GM12872 (cell line): ENCODE measurements at regions not wholly inside any gene's neighbourhood (a gene's known extent, or its start where the extent isn't known, plus 50 kb on each side); places are given as distances from the start of the nearest gene placed in this dataset.

ENCODE experiments used
- TF ChIP-seq, protein P1 (sequence below): IDR thresholded peaks from 3 replicates; pipeline ENCODE4 v1.5.1; 2011; ENCODE audit warnings: low read depth, mild to moderate bottlenecking, low read length, moderate library complexity; ENCODE audit not compliant: insufficient read depth

DNA sequence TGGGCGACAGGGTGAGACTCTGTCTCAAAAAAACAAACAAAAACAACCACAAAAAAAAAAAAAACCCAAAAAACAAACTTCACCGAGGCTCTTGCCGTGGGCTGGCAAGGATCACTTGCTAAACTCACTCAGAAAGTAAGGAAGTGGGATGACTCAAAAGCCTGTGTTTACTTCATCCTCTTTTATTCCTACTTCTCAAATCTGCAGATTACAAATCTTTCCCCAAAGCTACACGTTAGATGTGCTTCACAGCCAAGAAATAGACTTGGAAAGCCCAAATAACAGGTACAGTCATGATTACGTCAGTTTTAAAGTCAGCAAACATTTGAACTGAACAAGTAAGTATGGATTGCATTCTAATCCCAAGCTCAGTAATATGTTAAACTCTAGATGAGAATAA, 359.3 kb downstream of the ADGRL2 start:
- TF ChIP-seq, protein P1, sequence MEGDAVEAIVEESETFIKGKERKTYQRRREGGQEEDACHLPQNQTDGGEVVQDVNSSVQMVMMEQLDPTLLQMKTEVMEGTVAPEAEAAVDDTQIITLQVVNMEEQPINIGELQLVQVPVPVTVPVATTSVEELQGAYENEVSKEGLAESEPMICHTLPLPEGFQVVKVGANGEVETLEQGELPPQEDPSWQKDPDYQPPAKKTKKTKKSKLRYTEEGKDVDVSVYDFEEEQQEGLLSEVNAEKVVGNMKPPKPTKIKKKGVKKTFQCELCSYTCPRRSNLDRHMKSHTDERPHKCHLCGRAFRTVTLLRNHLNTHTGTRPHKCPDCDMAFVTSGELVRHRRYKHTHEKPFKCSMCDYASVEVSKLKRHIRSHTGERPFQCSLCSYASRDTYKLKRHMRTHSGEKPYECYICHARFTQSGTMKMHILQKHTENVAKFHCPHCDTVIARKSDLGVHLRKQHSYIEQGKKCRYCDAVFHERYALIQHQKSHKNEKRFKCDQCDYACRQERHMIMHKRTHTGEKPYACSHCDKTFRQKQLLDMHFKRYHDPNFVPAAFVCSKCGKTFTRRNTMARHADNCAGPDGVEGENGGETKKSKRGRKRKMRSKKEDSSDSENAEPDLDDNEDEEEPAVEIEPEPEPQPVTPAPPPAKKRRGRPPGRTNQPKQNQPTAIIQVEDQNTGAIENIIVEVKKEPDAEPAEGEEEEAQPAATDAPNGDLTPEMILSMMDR = no peak

GRCh38 chr1:82158981-82159380, 358.2 kb downstream of the ADGRL2 start:
- TF ChIP-seq, protein P1 = no peak

DNA sequence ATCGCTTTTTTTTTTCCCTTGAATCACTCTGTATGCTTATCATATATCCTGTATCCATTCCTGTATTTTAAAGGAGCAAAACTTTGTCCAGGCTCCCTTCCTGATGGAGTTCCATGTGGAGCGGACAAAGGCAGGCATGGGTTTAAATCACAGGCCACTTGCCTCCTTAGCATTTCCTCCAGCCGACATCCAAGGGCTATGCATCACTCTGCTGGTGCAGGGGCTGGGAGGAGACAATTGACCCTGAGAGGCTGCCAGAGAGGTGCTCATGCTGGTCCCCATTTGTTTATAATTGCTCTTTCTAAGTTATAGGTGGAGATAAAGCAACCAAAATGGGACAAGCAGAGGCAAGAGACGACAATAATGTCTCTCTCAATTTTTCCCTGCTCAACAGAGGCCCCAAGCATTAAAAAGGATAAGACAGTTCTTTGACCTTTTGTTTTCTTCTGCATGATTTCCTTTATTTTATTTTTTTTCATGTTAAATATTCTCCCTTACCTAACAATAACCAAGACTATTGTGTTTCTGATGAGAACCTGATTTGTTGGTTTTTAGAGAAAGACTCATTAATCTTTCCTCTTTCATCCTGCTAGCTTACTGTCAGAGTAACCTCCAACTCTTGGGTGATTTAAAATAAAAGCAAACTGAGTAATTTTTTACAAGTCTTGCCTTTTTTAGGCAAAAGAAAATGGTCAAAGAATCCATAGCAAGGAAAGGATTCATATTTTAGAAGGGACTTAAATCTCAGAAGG, 353.7 kb downstream of the ADGRL2 start:
- TF ChIP-seq, protein P1 = no peak

GRCh38 chr1:82153752-82154151, 353.0 kb downstream of the ADGRL2 start:
- TF ChIP-seq, protein P1 = no peak

- TF ChIP-seq, protein P1 = no peak
These were observed 352.5 kb downstream of the ADGRL2 start for GRCh38 chr1:82153272-82153629.

DNA sequence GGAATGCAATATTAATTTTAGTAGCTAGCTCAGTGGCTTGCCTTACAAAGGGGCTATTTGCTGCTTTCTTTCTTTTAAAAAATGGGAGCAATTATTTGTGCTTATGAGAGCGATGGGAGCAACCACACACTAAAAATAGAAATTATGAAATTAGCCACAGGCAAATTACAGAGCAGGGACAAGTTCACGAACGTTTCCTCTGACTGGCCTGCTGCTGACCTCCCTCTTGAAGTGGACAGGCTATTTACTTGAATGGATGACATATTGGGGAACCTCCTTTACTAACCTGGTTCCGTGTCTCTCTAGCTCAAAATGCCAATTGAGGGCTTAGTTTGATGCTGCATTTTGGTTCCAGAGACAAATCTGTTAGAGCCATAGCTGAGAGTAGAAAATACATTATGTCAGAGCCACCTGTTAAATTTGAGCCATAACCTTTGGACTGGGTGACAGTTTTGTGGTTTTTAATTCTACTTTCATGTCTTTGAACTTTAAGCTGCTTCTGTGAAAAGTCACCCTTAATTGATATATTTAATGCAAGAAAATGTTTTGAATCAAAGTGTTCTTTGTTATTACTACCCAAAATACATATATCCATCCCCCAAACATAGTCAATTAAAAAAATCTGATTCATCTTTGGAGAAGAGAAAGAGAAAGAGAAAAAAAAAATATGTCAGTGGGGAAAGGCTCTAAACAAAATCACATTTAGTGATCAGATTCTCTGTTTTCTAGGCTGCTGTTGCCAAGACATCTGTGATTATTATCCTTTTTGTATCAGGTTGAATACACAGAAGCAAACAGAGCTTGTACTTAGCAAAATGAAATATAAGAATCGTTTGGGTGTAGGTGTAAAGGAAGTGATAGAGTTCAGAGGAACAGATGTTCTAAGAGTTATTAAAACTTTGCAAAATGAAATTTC, 351.9 kb downstream of the ADGRL2 start:
- TF ChIP-seq, protein P1 = no peak

GRCh38 chr1:82145656-82146055, 344.9 kb downstream of the ADGRL2 start:
- TF ChIP-seq, protein P1 = no peak
